GF-D8 (cell line): ENCODE measurements at regions not wholly inside any gene's neighbourhood (a gene's known extent, or its start where the extent isn't known, plus 50 kb on each side); places are given as distances from the start of the nearest gene placed in this dataset.

Source experiments
- DNase-seq: peaks from one replicate; lab custom pipeline; 2025; lab: John Stamatoyannopoulos, UW

- no peak for DNase-seq
These were observed 126.7 kb upstream of the NEDD9 start for GRCh38 chr6:11358904-11359830.

- DNase-seq, result no peak
These were observed 124.8 kb upstream of the NEDD9 start for GRCh38 chr6:11357285-11357684.

GRCh38 chr6:11356404-11357155, 124.1 kb upstream of the NEDD9 start:
- DNase-seq, result no peak

GRCh38 chr6:11353921-11354389, 121.5 kb upstream of the NEDD9 start:
- DNase-seq, result no peak

GRCh38 chr6:11350294-11350693, 117.8 kb upstream of the NEDD9 start:
- peak; percentile 93 for DNase-seq

- no peak for DNase-seq
These were observed 117.4 kb upstream of the NEDD9 start for GRCh38 chr6:11349880-11350279.

GRCh38 chr6:11346516-11346915, 114.0 kb upstream of the NEDD9 start:
- no peak for DNase-seq

- no peak for DNase-seq
These were observed 113.1 kb upstream of the NEDD9 start for GRCh38 chr6:11345536-11345935.

- no peak for DNase-seq
These were observed 111.7 kb upstream of the NEDD9 start for GRCh38 chr6:11343963-11344723.

- no peak for DNase-seq
These were observed 109.4 kb upstream of the NEDD9 start for GRCh38 chr6:11341867-11342266.

- DNase-seq, result no peak
These were observed 108.8 kb upstream of the NEDD9 start for GRCh38 chr6:11341303-11341702.

- DNase-seq, result no peak
These were observed 106.9 kb upstream of the NEDD9 start for GRCh38 chr6:11339380-11339779.

- DNase-seq, result no peak
These were observed 104.8 kb upstream of the NEDD9 start for GRCh38 chr6:11337306-11337705.

- DNase-seq, result no peak
These were observed 103.4 kb upstream of the NEDD9 start for GRCh38 chr6:11335826-11336225.

GRCh38 chr6:11333132-11333849, 100.8 kb upstream of the NEDD9 start:
- DNase-seq, result peak; percentile 8

- DNase-seq, result no peak
These were observed 100.0 kb upstream of the NEDD9 start for GRCh38 chr6:11332463-11332862.

- peak; percentile 44 for DNase-seq
These were observed 98.6 kb upstream of the NEDD9 start for GRCh38 chr6:11331111-11331510.

- peak; percentile 80 for DNase-seq
These were observed 97.9 kb upstream of the NEDD9 start for GRCh38 chr6:11330413-11330760.

GRCh38 chr6:11329726-11330412, 97.4 kb upstream of the NEDD9 start:
- DNase-seq, result peak; percentile 54

GRCh38 chr6:11328613-11329247, 96.3 kb upstream of the NEDD9 start:
- DNase-seq, result no peak

- no peak for DNase-seq
These were observed 95.5 kb upstream of the NEDD9 start for GRCh38 chr6:11327961-11328360.
